ENCODE measurements at regions not wholly inside any gene's neighbourhood (a gene's known extent, or its start where the extent isn't known, plus 50 kb on each side); places are given as distances from the start of the nearest gene placed in this dataset.

DNA sequence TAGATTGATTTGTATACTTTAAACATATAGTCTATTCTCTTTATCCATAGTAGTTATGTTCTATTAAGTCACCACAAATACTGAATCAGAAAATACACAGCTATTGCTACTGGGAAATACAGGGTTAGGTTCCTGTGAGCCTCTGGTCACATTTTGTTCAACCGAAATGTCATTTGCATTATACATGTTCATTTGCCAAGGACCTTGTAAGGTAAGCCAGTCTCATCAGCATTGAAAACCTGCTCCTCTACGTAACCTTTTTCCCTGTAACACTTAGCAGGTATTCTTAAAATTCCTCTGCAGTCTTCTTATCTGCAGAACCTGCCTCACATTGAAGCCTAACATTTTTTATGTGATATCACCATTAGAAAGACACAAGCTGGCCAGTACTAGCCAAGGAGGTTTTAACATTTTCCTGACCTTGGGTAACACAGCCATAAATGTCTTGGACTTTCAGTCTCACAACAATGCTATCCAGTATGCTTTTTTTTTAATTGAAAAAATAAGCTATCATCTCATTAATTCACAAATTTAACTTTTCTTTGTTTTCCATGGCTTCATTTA is 765.7 kb upstream of the IGFBP7 start:
- TF ChIP-seq, protein P1, sequence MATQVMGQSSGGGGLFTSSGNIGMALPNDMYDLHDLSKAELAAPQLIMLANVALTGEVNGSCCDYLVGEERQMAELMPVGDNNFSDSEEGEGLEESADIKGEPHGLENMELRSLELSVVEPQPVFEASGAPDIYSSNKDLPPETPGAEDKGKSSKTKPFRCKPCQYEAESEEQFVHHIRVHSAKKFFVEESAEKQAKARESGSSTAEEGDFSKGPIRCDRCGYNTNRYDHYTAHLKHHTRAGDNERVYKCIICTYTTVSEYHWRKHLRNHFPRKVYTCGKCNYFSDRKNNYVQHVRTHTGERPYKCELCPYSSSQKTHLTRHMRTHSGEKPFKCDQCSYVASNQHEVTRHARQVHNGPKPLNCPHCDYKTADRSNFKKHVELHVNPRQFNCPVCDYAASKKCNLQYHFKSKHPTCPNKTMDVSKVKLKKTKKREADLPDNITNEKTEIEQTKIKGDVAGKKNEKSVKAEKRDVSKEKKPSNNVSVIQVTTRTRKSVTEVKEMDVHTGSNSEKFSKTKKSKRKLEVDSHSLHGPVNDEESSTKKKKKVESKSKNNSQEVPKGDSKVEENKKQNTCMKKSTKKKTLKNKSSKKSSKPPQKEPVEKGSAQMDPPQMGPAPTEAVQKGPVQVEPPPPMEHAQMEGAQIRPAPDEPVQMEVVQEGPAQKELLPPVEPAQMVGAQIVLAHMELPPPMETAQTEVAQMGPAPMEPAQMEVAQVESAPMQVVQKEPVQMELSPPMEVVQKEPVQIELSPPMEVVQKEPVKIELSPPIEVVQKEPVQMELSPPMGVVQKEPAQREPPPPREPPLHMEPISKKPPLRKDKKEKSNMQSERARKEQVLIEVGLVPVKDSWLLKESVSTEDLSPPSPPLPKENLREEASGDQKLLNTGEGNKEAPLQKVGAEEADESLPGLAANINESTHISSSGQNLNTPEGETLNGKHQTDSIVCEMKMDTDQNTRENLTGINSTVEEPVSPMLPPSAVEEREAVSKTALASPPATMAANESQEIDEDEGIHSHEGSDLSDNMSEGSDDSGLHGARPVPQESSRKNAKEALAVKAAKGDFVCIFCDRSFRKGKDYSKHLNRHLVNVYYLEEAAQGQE (IDR thresholded peaks at IDR 0.05; ENCODE audit: borderline replicate concordance) = no peak
- TF ChIP-seq RAD21 (conservative IDR thresholded peaks at IDR 0.05) = no peak
- TF ChIP-seq, protein P2, sequence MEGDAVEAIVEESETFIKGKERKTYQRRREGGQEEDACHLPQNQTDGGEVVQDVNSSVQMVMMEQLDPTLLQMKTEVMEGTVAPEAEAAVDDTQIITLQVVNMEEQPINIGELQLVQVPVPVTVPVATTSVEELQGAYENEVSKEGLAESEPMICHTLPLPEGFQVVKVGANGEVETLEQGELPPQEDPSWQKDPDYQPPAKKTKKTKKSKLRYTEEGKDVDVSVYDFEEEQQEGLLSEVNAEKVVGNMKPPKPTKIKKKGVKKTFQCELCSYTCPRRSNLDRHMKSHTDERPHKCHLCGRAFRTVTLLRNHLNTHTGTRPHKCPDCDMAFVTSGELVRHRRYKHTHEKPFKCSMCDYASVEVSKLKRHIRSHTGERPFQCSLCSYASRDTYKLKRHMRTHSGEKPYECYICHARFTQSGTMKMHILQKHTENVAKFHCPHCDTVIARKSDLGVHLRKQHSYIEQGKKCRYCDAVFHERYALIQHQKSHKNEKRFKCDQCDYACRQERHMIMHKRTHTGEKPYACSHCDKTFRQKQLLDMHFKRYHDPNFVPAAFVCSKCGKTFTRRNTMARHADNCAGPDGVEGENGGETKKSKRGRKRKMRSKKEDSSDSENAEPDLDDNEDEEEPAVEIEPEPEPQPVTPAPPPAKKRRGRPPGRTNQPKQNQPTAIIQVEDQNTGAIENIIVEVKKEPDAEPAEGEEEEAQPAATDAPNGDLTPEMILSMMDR (IDR thresholded peaks at IDR 0.05; ENCODE audit: poor library complexity, severe bottlenecking) = no peak
